ENCODE measurements at regions not wholly inside any gene's neighbourhood (a gene's known extent, or its start where the extent isn't known, plus 50 kb on each side); places are given as distances from the start of the nearest gene placed in this dataset.

GRCh38 chr9:90948156-90948555 is 146.5 kb downstream of the SYK start:
- no peak for DNase-seq (ENCODE audit: low read depth in 2 of 2)

GRCh38 chr9:90950600-90950999 is 149.0 kb downstream of the SYK start:
- DNase-seq (ENCODE audit: low read depth in 2 of 2) = no peak

- DNase-seq (ENCODE audit: low read depth in 2 of 2) = no peak
Measured at GRCh38 chr9:90953200-90953599, 151.6 kb downstream of the SYK start.

GRCh38 chr9:90953805-90954204 is 152.2 kb downstream of the SYK start:
- DNase-seq (ENCODE audit: low read depth in 2 of 2) = no peak

GRCh38 chr9:90956026-90956810 is 154.6 kb downstream of the SYK start:
- no peak for DNase-seq (ENCODE audit: low read depth in 2 of 2)

- no peak for DNase-seq (ENCODE audit: low read depth in 2 of 2)
Measured at GRCh38 chr9:90958328-90958727, 156.7 kb downstream of the SYK start.

GRCh38 chr9:90960941-90961340 is 159.3 kb downstream of the SYK start:
- no peak for DNase-seq (ENCODE audit: low read depth in 2 of 2)

GRCh38 chr9:90961375-90961774 is 159.8 kb downstream of the SYK start:
- no peak for DNase-seq (ENCODE audit: low read depth in 2 of 2)

GRCh38 chr9:90964101-90965020 is 162.7 kb downstream of the SYK start:
- no peak for DNase-seq (ENCODE audit: low read depth in 2 of 2)

GRCh38 chr9:90965226-90966030 is 163.8 kb downstream of the SYK start:
- no peak for DNase-seq (ENCODE audit: low read depth in 2 of 2)

- no peak for DNase-seq (ENCODE audit: low read depth in 2 of 2)
Measured at GRCh38 chr9:90966031-90966290, 164.3 kb downstream of the SYK start.

GRCh38 chr9:90966480-90967144 is 165.0 kb downstream of the SYK start:
- DNase-seq (ENCODE audit: low read depth in 2 of 2) = no peak

GRCh38 chr9:90967145-90967538 is 165.5 kb downstream of the SYK start:
- no peak for DNase-seq (ENCODE audit: low read depth in 2 of 2)

GRCh38 chr9:90969021-90969675 is 167.5 kb downstream of the SYK start:
- DNase-seq (ENCODE audit: low read depth in 2 of 2) = no peak

- DNase-seq (ENCODE audit: low read depth in 2 of 2) = no peak
Measured at GRCh38 chr9:90970608-90971007, 169.0 kb downstream of the SYK start.

GRCh38 chr9:90972057-90972456 is 170.4 kb downstream of the SYK start:
- no peak for DNase-seq (ENCODE audit: low read depth in 2 of 2)

- DNase-seq (ENCODE audit: low read depth in 2 of 2) = no peak
Measured at GRCh38 chr9:90974016-90974415, 172.4 kb downstream of the SYK start.

- DNase-seq (ENCODE audit: low read depth in 2 of 2) = no peak
Measured at GRCh38 chr9:90974643-90975245, 173.1 kb downstream of the SYK start.

GRCh38 chr9:90975781-90976538 is 174.3 kb downstream of the SYK start:
- DNase-seq (ENCODE audit: low read depth in 2 of 2) = no peak

- no peak for DNase-seq (ENCODE audit: low read depth in 2 of 2)
Measured at GRCh38 chr9:90979138-90979551, 177.5 kb downstream of the SYK start.
